GM18870 (cell line): ENCODE measurements at regions not wholly inside any gene's neighbourhood (a gene's known extent, or its start where the extent isn't known, plus 50 kb on each side); places are given as distances from the start of the nearest gene placed in this dataset.

Experiments
- ATAC-seq: cut with Tn5 transposase; IDR thresholded peaks from one replicate; pipeline ENCODE4 v1.9.1; 2021; ENCODE audit warnings: moderate library complexity; ENCODE audit not compliant: unreplicated experiment

GRCh38 chr18:78838183-78838582, 141.4 kb upstream of the SALL3 start:
- no peak for ATAC-seq

- ATAC-seq, result no peak
Observed at GRCh38 chr18:78849046-78849445, 130.6 kb upstream of the SALL3 start.

GRCh38 chr18:78849458-78849857, 130.2 kb upstream of the SALL3 start:
- ATAC-seq, result no peak

- ATAC-seq, result no peak
Observed at GRCh38 chr18:78853341-78853740, 126.3 kb upstream of the SALL3 start.

GRCh38 chr18:78855188-78855587, 124.4 kb upstream of the SALL3 start:
- no peak for ATAC-seq

- ATAC-seq, result no peak
Observed at GRCh38 chr18:78856569-78857313, 122.9 kb upstream of the SALL3 start.

- ATAC-seq, result no peak
Observed at GRCh38 chr18:78857314-78858150, 122.1 kb upstream of the SALL3 start.

GRCh38 chr18:78859686-78860085, 119.9 kb upstream of the SALL3 start:
- no peak for ATAC-seq

- no peak for ATAC-seq
Observed at GRCh38 chr18:78860117-78860516, 119.5 kb upstream of the SALL3 start.

- ATAC-seq, result no peak
Observed at GRCh38 chr18:78861116-78861515, 118.5 kb upstream of the SALL3 start.

GRCh38 chr18:78861706-78862105, 117.9 kb upstream of the SALL3 start:
- ATAC-seq, result no peak

GRCh38 chr18:78862395-78862794, 117.2 kb upstream of the SALL3 start:
- ATAC-seq, result no peak

- no peak for ATAC-seq
Observed at GRCh38 chr18:78865056-78865598, 114.5 kb upstream of the SALL3 start.

- no peak for ATAC-seq
Observed at GRCh38 chr18:78865771-78866310, 113.8 kb upstream of the SALL3 start.

- ATAC-seq, result no peak
Observed at GRCh38 chr18:78867131-78867530, 112.5 kb upstream of the SALL3 start.

- no peak for ATAC-seq
Observed at GRCh38 chr18:78868330-78869316, 111.0 kb upstream of the SALL3 start.

GRCh38 chr18:78871618-78872017, 108.0 kb upstream of the SALL3 start:
- no peak for ATAC-seq

GRCh38 chr18:78873926-78874500, 105.6 kb upstream of the SALL3 start:
- ATAC-seq, result no peak

GRCh38 chr18:78875016-78875777, 104.4 kb upstream of the SALL3 start:
- ATAC-seq, result no peak
